HCT116 (cell line): ENCODE measurements at regions not wholly inside any gene's neighbourhood (a gene's known extent, or its start where the extent isn't known, plus 50 kb on each side); places are given as distances from the start of the nearest gene placed in this dataset.

Source experiments
- ELF1 ChIP-seq: IDR thresholded peaks from 2 replicates; pipeline ENCODE4 v1.6.1; 2012; ENCODE audit warnings: low read depth, borderline replicate concordance
- FOSL1 ChIP-seq: IDR thresholded peaks from 2 replicates; pipeline ENCODE4 v1.6.1; 2012; ENCODE audit warnings: low read depth
- POLR2AphosphoS5 ChIP-seq: IDR thresholded peaks from 2 replicates; pipeline ENCODE4 v1.6.1; 2011; ENCODE audit warnings: mild to moderate bottlenecking, low read depth, low read length, moderate library complexity
- REST ChIP-seq: IDR thresholded peaks from 2 replicates; pipeline ENCODE4 v1.6.1; 2012; ENCODE audit warnings: low read depth
- SIN3A ChIP-seq: IDR thresholded peaks from 2 replicates; pipeline ENCODE4 v1.6.1; 2012; ENCODE audit warnings: low read depth
- TF ChIP-seq, protein P1 (sequence below), 3 experiments: fragments of 200-600 bp in 1 of 3; sonication (generic) in 1 of 3; IDR thresholded peaks in 2 of 3; conservative IDR thresholded peaks in 1 of 3; 2 replicates each; pipeline ENCODE4 v1.5.1; 2012 to 2017; ENCODE audit warnings: low read depth in 2 of 3, low read length in 2 of 3, antibody characterized with exemption in 1 of 3, borderline replicate concordance in 1 of 3, control low read depth in 1 of 3, mild to moderate bottlenecking in 1 of 3, mixed read lengths in 1 of 3, mixed run types in 1 of 3, moderate library complexity in 1 of 3; ENCODE audit not compliant: insufficient read depth in 1 of 3

GRCh38 chr2:176752295-176752694 is 460.3 kb upstream of the HNRNPA3 start:
- TF ChIP-seq FOSL1: no peak
- TF ChIP-seq POLR2AphosphoS5: no peak
- TF ChIP-seq ELF1: no peak
- TF ChIP-seq, protein P1, sequence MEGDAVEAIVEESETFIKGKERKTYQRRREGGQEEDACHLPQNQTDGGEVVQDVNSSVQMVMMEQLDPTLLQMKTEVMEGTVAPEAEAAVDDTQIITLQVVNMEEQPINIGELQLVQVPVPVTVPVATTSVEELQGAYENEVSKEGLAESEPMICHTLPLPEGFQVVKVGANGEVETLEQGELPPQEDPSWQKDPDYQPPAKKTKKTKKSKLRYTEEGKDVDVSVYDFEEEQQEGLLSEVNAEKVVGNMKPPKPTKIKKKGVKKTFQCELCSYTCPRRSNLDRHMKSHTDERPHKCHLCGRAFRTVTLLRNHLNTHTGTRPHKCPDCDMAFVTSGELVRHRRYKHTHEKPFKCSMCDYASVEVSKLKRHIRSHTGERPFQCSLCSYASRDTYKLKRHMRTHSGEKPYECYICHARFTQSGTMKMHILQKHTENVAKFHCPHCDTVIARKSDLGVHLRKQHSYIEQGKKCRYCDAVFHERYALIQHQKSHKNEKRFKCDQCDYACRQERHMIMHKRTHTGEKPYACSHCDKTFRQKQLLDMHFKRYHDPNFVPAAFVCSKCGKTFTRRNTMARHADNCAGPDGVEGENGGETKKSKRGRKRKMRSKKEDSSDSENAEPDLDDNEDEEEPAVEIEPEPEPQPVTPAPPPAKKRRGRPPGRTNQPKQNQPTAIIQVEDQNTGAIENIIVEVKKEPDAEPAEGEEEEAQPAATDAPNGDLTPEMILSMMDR (IDR thresholded peaks at IDR 0.05 in 2 of 3, conservative IDR thresholded peaks at IDR 0.05 in 1 of 3; ENCODE audit: borderline replicate concordance in 1 of 3, insufficient read depth in 1 of 3, low read depth in 2 of 3, low read length in 2 of 3): no peak
- TF ChIP-seq SIN3A: no peak
- no peak for TF ChIP-seq REST
